IMR-90 (cell line): ENCODE measurements at regions not wholly inside any gene's neighbourhood (a gene's known extent, or its start where the extent isn't known, plus 50 kb on each side); places are given as distances from the start of the nearest gene placed in this dataset.
A peak's percentile ranks its signal among the peaks of the same experiment; 100 is the strongest.

Experiments used
- FOS ChIP-seq: fragments of 150-350 bp; IDR thresholded peaks from 2 replicates; pipeline ENCODE4 v1.6.1; 2016; ENCODE audit warnings: low read depth, low read length
- RFX5 ChIP-seq: IDR thresholded peaks from 2 replicates; pipeline ENCODE4 v1.8.0; 2012; ENCODE audit warnings: low read depth, mild to moderate bottlenecking, low read length, moderate library complexity
- TF ChIP-seq, protein P1 (sequence below): conservative IDR thresholded peaks from 2 replicates; pipeline ENCODE4 v1.5.1; 2012; ENCODE audit warnings: mild to moderate bottlenecking, low read depth, low read length, improper control_type of control experiment

DNA sequence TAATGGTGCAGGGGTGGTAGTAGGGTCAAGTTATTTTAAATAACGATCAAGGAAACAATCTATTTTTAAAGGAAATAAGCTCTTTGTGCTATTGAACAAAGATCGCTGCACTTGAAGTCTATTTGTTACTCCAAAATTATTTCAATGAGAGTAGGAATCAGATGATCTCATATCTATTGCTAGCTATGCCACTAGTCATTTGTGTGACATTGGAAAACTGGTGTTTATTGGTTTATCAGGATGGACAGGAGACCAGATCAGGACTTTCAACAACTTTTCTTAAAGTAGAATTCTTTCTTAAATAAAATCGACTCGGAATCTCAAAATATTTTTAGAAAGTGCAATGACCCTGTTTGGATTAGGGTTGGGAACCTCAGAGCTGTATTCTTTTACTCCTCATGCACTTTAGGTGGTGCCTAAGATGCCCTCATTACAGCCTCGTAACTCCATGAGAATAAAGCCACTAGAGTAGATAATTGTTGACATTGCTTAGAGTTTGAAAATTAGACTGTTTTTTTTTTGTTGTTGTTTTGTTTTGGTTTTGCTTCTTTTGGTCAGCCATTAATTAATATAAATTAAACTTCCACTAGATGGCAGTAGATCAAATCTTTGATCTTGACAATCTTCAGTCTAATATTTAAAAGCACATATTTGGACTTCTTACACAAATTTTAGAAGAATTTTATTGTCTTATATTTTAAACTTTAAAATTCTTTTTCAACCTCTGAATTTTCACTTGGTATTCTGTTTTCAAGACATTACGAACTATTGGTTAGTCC, 352.4 kb downstream of the USP25 start:
- TF ChIP-seq RFX5, result no peak
- TF ChIP-seq, protein P1, sequence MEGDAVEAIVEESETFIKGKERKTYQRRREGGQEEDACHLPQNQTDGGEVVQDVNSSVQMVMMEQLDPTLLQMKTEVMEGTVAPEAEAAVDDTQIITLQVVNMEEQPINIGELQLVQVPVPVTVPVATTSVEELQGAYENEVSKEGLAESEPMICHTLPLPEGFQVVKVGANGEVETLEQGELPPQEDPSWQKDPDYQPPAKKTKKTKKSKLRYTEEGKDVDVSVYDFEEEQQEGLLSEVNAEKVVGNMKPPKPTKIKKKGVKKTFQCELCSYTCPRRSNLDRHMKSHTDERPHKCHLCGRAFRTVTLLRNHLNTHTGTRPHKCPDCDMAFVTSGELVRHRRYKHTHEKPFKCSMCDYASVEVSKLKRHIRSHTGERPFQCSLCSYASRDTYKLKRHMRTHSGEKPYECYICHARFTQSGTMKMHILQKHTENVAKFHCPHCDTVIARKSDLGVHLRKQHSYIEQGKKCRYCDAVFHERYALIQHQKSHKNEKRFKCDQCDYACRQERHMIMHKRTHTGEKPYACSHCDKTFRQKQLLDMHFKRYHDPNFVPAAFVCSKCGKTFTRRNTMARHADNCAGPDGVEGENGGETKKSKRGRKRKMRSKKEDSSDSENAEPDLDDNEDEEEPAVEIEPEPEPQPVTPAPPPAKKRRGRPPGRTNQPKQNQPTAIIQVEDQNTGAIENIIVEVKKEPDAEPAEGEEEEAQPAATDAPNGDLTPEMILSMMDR, result peak; percentile 50
- TF ChIP-seq FOS, result no peak
